Midbrain (tissue), 1 donor: ENCODE measurements at regions not wholly inside any gene's neighbourhood (a gene's known extent, or its start where the extent isn't known, plus 50 kb on each side); places are given as distances from the start of the nearest gene placed in this dataset.

Experiments
- DNase-seq: peaks from one replicate; lab custom pipeline; 2025; lab: John Stamatoyannopoulos, UW

GRCh38 chr5:126364206-126364902 lies 58.9 kb upstream of the GRAMD2B start:
- no peak for DNase-seq

GRCh38 chr5:126365446-126366198 lies 57.6 kb upstream of the GRAMD2B start:
- no peak for DNase-seq

- DNase-seq: no peak
These were observed 57.0 kb upstream of the GRAMD2B start for GRCh38 chr5:126366199-126366560.

GRCh38 chr5:126368239-126368812 lies 54.9 kb upstream of the GRAMD2B start:
- DNase-seq: no peak

GRCh38 chr5:126369083-126369482 lies 54.1 kb upstream of the GRAMD2B start:
- no peak for DNase-seq

GRCh38 chr5:126369995-126370731 lies 53.0 kb upstream of the GRAMD2B start:
- peak; percentile 20 for DNase-seq

- no peak for DNase-seq
These were observed 52.2 kb upstream of the GRAMD2B start for GRCh38 chr5:126370796-126371718.

GRCh38 chr5:126373375-126374108 lies 49.7 kb upstream of the GRAMD2B start:
- no peak for DNase-seq
